ENCODE measurements at regions not wholly inside any gene's neighbourhood (a gene's known extent, or its start where the extent isn't known, plus 50 kb on each side); places are given as distances from the start of the nearest gene placed in this dataset.
"Not testable (repeated sequence)": the region's sequence is repeated elsewhere in the genome, so short reads cannot be mapped to it uniquely, and the experiment has no call there.

- no peak for DNase-seq
Measured at GRCh38 chr1:93771843-93772242, 90.2 kb upstream of the BCAR3 start.

GRCh38 chr1:93770640-93771039 is 89.0 kb upstream of the BCAR3 start:
- no peak for DNase-seq

- no peak for DNase-seq
Measured at GRCh38 chr1:93769777-93770176, 88.1 kb upstream of the BCAR3 start.

- peak; percentile 21 for DNase-seq
Measured at GRCh38 chr1:93768380-93768863, 86.8 kb upstream of the BCAR3 start.

- DNase-seq, result no peak
Measured at GRCh38 chr1:93766451-93766850, 84.8 kb upstream of the BCAR3 start.

GRCh38 chr1:93765099-93765498 is 83.5 kb upstream of the BCAR3 start:
- DNase-seq, result no peak

- no peak for DNase-seq
Measured at GRCh38 chr1:93764366-93764750, 82.7 kb upstream of the BCAR3 start.

GRCh38 chr1:93763704-93764365 is 82.2 kb upstream of the BCAR3 start:
- no peak for DNase-seq

- no peak for DNase-seq
Measured at GRCh38 chr1:93758842-93759515, 77.3 kb upstream of the BCAR3 start.

- no peak for DNase-seq
Measured at GRCh38 chr1:93757256-93758036, 75.8 kb upstream of the BCAR3 start.

GRCh38 chr1:93756657-93757056 is 75.0 kb upstream of the BCAR3 start:
- no peak for DNase-seq

GRCh38 chr1:93755251-93755715 is 73.6 kb upstream of the BCAR3 start:
- DNase-seq, result not testable (repeated sequence)

- no peak for DNase-seq
Measured at GRCh38 chr1:93753791-93754763, 72.4 kb upstream of the BCAR3 start.

- DNase-seq, result no peak
Measured at GRCh38 chr1:93751377-93752250, 70.0 kb upstream of the BCAR3 start.

- no peak for DNase-seq
Measured at GRCh38 chr1:93750955-93751354, 69.3 kb upstream of the BCAR3 start.

- DNase-seq, result no peak
Measured at GRCh38 chr1:93749894-93750301, 68.3 kb upstream of the BCAR3 start.

GRCh38 chr1:93749487-93749886 is 67.8 kb upstream of the BCAR3 start:
- DNase-seq, result no peak

- no peak for DNase-seq
Measured at GRCh38 chr1:93746021-93746812, 64.6 kb upstream of the BCAR3 start.

- DNase-seq, result no peak
Measured at GRCh38 chr1:93744299-93744988, 62.8 kb upstream of the BCAR3 start.

- no peak for DNase-seq
Measured at GRCh38 chr1:93743465-93743864, 61.8 kb upstream of the BCAR3 start.
